ENCODE measurements at regions not wholly inside any gene's neighbourhood (a gene's known extent, or its start where the extent isn't known, plus 50 kb on each side); places are given as distances from the start of the nearest gene placed in this dataset.

GRCh38 chr10:129096065-129096984 is 370.7 kb upstream of the MGMT start:
- TF ChIP-seq POLR2A (IDR thresholded peaks at IDR 0.05; ENCODE audit: low read length) (no peak), GATA1 (IDR thresholded peaks at IDR 0.05; ENCODE audit: low read depth, low read length) (no peak)
- no peak for DNase-seq

- DNase-seq = no peak
Measured at GRCh38 chr10:129097776-129098330, 369.2 kb upstream of the MGMT start.

DNA sequence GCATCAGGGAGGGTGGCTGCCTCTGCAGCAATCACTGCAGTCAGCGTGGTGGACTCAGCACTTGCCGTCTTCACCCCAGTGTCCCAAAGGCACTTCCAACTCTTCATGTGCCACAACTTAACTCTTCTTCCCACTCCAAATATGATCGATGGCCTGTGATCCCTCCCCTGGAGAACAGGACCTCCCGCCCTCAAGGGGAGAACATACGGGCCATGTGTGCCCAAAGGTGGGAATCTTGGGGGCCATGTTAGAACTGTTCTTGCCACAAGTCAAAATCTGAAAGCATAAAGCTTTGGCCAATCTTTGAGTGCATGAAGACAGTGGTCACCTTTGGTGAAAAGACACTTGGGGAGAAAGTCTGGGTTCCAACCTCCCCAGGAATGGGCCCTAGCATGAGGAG is 368.5 kb upstream of the MGMT start:
- no peak for TF ChIP-seq GATA1 (IDR thresholded peaks at IDR 0.05; ENCODE audit: low read depth, low read length)
- TF ChIP-seq POLR2A (IDR thresholded peaks at IDR 0.05; ENCODE audit: low read length) = no peak
- DNase-seq = no peak

More at GRCh38 chr10:129097776-129098330, 369.2 kb upstream of the MGMT start:
- TF ChIP-seq GATA1 (IDR thresholded peaks at IDR 0.05; ENCODE audit: low read depth, low read length) = no peak
- no peak for TF ChIP-seq POLR2A (IDR thresholded peaks at IDR 0.05; ENCODE audit: low read length)

- TF ChIP-seq GATA1 (IDR thresholded peaks at IDR 0.05; ENCODE audit: low read depth, low read length) (no peak), POLR2A (IDR thresholded peaks at IDR 0.05; ENCODE audit: low read length) (no peak)
- no peak for DNase-seq
Measured at GRCh38 chr10:129099486-129099885, 367.6 kb upstream of the MGMT start.

GRCh38 chr10:129099992-129100391 is 367.0 kb upstream of the MGMT start:
- no peak for TF ChIP-seq POLR2A (IDR thresholded peaks at IDR 0.05; ENCODE audit: low read length)
- TF ChIP-seq GATA1 (IDR thresholded peaks at IDR 0.05; ENCODE audit: low read depth, low read length) = no peak
- DNase-seq = no peak

- no peak for DNase-seq
- TF ChIP-seq GATA1 (IDR thresholded peaks at IDR 0.05; ENCODE audit: low read depth, low read length) = no peak
- no peak for TF ChIP-seq POLR2A (IDR thresholded peaks at IDR 0.05; ENCODE audit: low read length)
Measured at GRCh38 chr10:129101232-129101980, 365.6 kb upstream of the MGMT start.

DNA sequence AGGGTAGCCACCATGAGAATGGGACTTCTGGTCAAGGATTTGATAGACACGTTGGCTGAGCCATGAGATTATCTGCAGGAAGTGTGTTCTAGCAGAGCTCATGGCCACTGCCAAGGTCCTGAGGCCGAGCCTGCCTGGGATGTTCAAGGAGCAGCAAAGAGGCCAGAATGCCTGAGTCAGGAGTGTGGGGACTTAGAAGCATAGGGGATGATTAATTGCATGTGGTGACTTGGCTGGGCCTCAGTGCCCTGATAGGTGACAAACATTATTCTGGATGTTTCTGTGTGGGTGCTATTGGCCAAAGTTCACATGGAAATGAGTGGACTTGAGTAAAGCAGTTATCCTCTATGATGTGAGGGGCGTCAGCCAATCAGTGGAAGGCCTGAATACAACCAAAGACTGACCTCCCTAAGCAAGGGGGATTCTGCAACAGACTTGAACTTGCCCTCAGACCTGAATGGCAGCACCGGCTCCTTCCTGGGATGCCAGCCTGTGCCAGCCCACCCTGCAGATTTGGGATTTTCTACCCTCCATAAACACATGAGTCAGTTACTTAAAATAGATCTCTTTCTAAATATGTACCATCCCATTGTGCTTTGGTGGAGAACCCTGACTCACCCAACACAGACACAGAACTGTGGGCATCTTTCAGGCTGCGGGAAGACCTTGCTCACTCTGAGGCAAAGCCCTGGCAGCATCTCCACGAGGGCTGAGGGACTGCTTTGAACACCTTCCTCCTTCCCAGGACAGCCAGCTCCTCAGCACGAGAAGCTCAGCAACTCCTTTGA is 363.9 kb upstream of the MGMT start:
- DNase-seq = no peak
- no peak for TF ChIP-seq POLR2A (IDR thresholded peaks at IDR 0.05; ENCODE audit: low read length)
- TF ChIP-seq GATA1 (IDR thresholded peaks at IDR 0.05; ENCODE audit: low read depth, low read length) = no peak

GRCh38 chr10:129104266-129105045 is 362.6 kb upstream of the MGMT start:
- DNase-seq = no peak
- no peak for TF ChIP-seq POLR2A (IDR thresholded peaks at IDR 0.05; ENCODE audit: low read length)
- TF ChIP-seq GATA1 (IDR thresholded peaks at IDR 0.05; ENCODE audit: low read depth, low read length) = no peak

DNA sequence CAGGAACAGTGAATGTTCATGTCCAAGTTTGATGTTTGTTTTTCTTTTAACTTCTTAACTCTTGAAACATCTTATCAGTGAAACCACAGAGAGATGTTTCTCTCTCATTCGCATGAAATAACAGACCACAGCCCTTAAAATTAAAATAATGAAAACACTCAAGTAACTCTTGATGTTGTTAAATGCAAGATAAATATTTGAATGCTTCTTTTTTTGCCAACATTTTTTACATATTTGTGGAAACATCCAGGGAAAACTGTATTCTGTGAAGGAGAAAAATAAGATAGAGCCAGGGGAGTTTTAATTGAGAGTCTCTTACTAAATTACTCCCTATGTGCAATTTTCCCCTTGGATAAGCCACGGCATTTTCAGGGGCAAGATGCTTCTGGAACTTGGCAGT is 361.8 kb upstream of the MGMT start:
- no peak for TF ChIP-seq GATA1 (IDR thresholded peaks at IDR 0.05; ENCODE audit: low read depth, low read length)
- TF ChIP-seq POLR2A (IDR thresholded peaks at IDR 0.05; ENCODE audit: low read length) = no peak

GRCh38 chr10:129106314-129106713 is 360.7 kb upstream of the MGMT start:
- DNase-seq = no peak
- no peak for TF ChIP-seq POLR2A (IDR thresholded peaks at IDR 0.05; ENCODE audit: low read length)

More for the DNA sequence above, 361.8 kb upstream of the MGMT start:
- DNase-seq = no peak

DNA sequence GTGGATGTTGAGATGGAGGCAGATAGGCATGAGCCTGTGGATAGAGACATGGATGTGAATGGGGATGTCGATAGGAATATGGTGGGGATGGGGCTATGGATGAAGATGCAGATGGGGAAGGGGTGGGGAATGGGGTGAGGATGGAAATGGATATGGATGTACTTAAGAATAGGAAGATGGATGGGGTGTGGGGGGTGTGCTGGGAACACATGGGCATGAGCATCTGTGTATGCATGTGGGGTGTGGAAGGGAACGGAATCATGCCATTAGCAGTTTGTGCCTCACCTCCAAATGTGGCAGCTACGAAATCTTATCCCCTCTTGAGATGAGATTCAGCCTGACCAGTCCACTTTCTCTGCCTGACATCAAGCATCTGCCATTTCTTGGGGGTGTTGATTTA is 359.5 kb upstream of the MGMT start:
- DNase-seq = no peak
- TF ChIP-seq POLR2A (IDR thresholded peaks at IDR 0.05; ENCODE audit: low read length) (no peak), GATA1 (IDR thresholded peaks at IDR 0.05; ENCODE audit: low read depth, low read length) (no peak)

GRCh38 chr10:129108378-129108777 is 358.7 kb upstream of the MGMT start:
- TF ChIP-seq POLR2A (IDR thresholded peaks at IDR 0.05; ENCODE audit: low read length) (no peak), GATA1 (IDR thresholded peaks at IDR 0.05; ENCODE audit: low read depth, low read length) (no peak)
- DNase-seq = no peak

DNA sequence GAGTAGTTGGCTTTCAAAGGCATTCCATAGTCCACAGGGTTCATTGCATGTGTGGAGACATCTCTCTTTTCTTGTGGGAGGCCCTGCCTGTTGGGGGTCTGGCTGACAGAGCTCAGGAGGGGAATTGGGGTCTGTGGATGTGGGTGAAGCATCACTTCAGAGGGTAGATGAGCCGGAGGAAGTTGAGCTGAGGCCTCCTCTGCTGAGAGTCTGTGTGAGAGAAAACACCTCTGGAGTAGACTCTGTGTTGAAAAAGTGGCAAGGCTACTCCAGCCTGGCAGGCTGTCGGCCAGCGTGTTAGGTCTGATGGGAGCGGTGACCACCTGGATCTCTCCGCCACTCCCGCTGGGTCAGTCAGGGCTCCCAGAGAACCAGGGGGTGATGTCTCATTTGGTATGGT is 358.0 kb upstream of the MGMT start:
- TF ChIP-seq POLR2A (IDR thresholded peaks at IDR 0.05; ENCODE audit: low read length) (no peak), GATA1 (IDR thresholded peaks at IDR 0.05; ENCODE audit: low read depth, low read length) (no peak)
- DNase-seq = no peak

Measured in erythroblast (primary cell).